ENCODE measurements at regions not wholly inside any gene's neighbourhood (a gene's known extent, or its start where the extent isn't known, plus 50 kb on each side); places are given as distances from the start of the nearest gene placed in this dataset.

DNA sequence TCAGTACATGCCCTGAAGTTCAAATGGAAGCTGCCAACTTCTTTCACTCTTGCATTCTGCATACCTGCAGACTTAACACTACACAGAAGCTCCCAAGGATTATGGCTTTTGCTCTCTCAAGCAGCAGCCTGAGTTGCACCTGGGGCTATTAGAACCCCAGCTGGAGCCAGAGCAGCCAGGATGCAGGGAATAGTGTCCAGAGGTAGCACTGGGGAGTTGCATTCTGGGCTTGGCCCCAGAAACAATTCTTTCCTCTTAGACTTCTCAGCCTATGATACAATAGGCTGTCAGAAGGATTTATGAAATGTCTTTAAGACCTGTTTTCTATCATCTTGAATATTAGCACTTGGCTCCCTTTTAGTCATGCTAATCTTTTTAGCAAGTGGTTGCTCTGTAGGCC is 886.7 kb upstream of the GHITM start:
- Histone ChIP-seq H3K27ac (ENCODE audit: low read depth in 2 of 2, low read length in 2 of 2) (no peak overlapping the region), H3K27me3 (ENCODE audit: control insufficient read depth, insufficient read depth, low read length) (no peaks in the 10 kb centered on the region), H3K36me3 (ENCODE audit: control insufficient read depth in 2 of 3, insufficient read depth in 3 of 3, low read length in 3 of 3) (no peaks in the 10 kb centered on the region), H3K4me1 (ENCODE audit: control insufficient read depth in 2 of 3, insufficient read depth in 2 of 3, low read depth in 1 of 3, low read length in 3 of 3) (no peaks in the 10 kb centered on the region), H3K9ac (ENCODE audit: low read length in 3 of 3) (no peak overlapping the region), H3K4me3 (ENCODE audit: low read length in 3 of 3) (no peak overlapping the region), H3K9me3 (ENCODE audit: control insufficient read depth in 2 of 3, insufficient read depth in 1 of 3, low read length in 3 of 3) (peaks cover 0 to 13% (median 0%) of the 10 kb centered on the region in 3 donors)
- no peak for FAIRE-seq
- TF ChIP-seq, protein P1, sequence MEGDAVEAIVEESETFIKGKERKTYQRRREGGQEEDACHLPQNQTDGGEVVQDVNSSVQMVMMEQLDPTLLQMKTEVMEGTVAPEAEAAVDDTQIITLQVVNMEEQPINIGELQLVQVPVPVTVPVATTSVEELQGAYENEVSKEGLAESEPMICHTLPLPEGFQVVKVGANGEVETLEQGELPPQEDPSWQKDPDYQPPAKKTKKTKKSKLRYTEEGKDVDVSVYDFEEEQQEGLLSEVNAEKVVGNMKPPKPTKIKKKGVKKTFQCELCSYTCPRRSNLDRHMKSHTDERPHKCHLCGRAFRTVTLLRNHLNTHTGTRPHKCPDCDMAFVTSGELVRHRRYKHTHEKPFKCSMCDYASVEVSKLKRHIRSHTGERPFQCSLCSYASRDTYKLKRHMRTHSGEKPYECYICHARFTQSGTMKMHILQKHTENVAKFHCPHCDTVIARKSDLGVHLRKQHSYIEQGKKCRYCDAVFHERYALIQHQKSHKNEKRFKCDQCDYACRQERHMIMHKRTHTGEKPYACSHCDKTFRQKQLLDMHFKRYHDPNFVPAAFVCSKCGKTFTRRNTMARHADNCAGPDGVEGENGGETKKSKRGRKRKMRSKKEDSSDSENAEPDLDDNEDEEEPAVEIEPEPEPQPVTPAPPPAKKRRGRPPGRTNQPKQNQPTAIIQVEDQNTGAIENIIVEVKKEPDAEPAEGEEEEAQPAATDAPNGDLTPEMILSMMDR (IDR thresholded peaks at IDR 0.05; ENCODE audit: borderline replicate concordance, extremely low read depth, insufficient read depth), result no peak
- intact Hi-C loops (cut with DNase I), result no loop called here
- no peak for DNase-seq

DNA sequence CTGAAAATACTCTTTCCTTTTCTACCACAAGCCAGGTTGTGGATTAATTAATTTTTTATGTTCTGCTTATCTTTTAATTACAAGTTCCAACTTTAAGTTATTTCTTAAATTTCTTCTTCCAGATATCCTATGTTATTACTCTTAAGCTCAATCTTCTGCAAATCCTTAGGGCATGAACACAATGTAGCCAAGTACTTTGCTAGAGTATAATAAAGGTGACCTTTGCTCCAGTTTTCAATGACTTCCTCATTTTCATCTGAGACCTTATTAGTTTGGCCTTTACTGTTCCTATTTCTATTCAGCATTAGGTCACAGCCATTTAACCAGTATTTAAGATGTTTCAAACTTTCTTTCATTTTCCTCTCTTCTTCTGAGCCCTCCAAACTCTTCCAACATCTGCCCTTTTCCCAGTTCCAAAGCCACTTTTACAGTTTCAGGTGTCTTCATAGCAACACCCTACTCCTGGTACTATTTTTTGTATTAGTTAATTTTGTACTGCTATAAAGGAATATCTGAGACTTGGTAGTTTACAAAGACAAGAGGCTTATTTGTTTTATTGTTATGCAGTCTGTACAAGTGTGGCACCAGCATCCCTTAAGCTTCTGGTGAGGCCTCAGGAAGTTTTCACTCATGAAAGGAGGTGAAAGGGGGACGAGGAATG is 886.2 kb upstream of the GHITM start:
- no peaks in the 10 kb centered on the region for H3K36me3 ChIP-seq (ENCODE audit: control insufficient read depth in 2 of 3, insufficient read depth in 3 of 3, low read length in 3 of 3)
- intact Hi-C loops (cut with DNase I), result no loop called here
- no peak overlapping the region for H3K9ac ChIP-seq (ENCODE audit: low read length in 3 of 3)
- TF ChIP-seq, protein P1 (IDR thresholded peaks at IDR 0.05; ENCODE audit: borderline replicate concordance, extremely low read depth, insufficient read depth), result no peak
- peaks cover 0 to 13% (median 0%) of the 10 kb centered on the region in 3 donors for H3K9me3 ChIP-seq (ENCODE audit: control insufficient read depth in 2 of 3, insufficient read depth in 1 of 3, low read length in 3 of 3)
- no peaks in the 10 kb centered on the region for H3K4me1 ChIP-seq (ENCODE audit: control insufficient read depth in 2 of 3, insufficient read depth in 2 of 3, low read depth in 1 of 3, low read length in 3 of 3)
- H3K27me3 ChIP-seq (ENCODE audit: control insufficient read depth, insufficient read depth, low read length), result no peaks in the 10 kb centered on the region
- H3K4me3 ChIP-seq (ENCODE audit: low read length in 3 of 3), result no peak overlapping the region
- no peak for DNase-seq
- H3K27ac ChIP-seq (ENCODE audit: low read depth in 2 of 2, low read length in 2 of 2), result no peak overlapping the region
- FAIRE-seq, result no peak

DNA sequence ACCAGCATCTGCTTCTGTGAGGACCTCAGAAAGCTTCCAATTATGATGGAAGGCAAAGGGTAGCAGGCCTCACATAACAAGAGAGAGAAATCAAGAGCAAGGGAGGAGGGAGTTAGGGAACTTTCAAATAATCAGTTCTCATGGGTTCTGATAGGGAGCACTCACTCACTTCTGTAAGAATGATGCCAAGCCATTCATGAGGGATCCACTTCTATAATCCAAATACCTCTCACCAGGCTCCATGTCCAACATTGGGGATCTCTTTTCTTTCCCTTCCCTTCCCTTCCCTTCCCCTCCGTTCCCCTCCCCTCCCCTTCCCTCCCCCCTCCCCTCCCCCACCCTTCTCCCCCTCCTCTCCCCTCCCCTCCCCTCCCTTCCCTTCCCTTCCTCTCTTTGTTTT is 884.6 kb upstream of the GHITM start:
- no peak overlapping the region for H3K27ac ChIP-seq (ENCODE audit: low read depth in 2 of 2, low read length in 2 of 2)

More for the DNA sequence above, 884.6 kb upstream of the GHITM start:
- FAIRE-seq (no peak), DNase-seq (no peak)
- H3K9me3 ChIP-seq (ENCODE audit: control insufficient read depth in 2 of 3, insufficient read depth in 1 of 3, low read length in 3 of 3), result peaks cover 0 to 13% (median 0%) of the 10 kb centered on the region in 3 donors
- H3K4me1 ChIP-seq (ENCODE audit: control insufficient read depth in 2 of 3, insufficient read depth in 2 of 3, low read depth in 1 of 3, low read length in 3 of 3), result no peaks in the 10 kb centered on the region
- no peaks in the 10 kb centered on the region for H3K27me3 ChIP-seq (ENCODE audit: control insufficient read depth, insufficient read depth, low read length)
- TF ChIP-seq, protein P1 (IDR thresholded peaks at IDR 0.05; ENCODE audit: borderline replicate concordance, extremely low read depth, insufficient read depth), result no peak
- no peak overlapping the region for H3K9ac ChIP-seq (ENCODE audit: low read length in 3 of 3)
- H3K36me3 ChIP-seq (ENCODE audit: control insufficient read depth in 2 of 3, insufficient read depth in 3 of 3, low read length in 3 of 3), result no peaks in the 10 kb centered on the region
- H3K4me3 ChIP-seq (ENCODE audit: low read length in 3 of 3), result no peak overlapping the region
- intact Hi-C loops (cut with DNase I), result no loop called here
